DOHH2 (cell line): ENCODE measurements at regions not wholly inside any gene's neighbourhood (a gene's known extent, or its start where the extent isn't known, plus 50 kb on each side); places are given as distances from the start of the nearest gene placed in this dataset.

Experiments used
- H3F3A ChIP-seq: fragments of 200-600 bp; sonication (generic), shearing (Covaris generic); 2 replicates; pipeline ENCODE4 v1.6.0; 2016; ENCODE audit warnings: antibody characterized with exemption, mild to moderate bottlenecking; ENCODE audit not compliant: control insufficient read depth, insufficient read depth
- H3K27ac ChIP-seq: fragments of 200-600 bp; sonication (generic); 2 replicates; pipeline ENCODE4 v1.5.1; 2014; ENCODE audit warnings: low read depth, mild to moderate bottlenecking, low read length, moderate library complexity
- H3K27me3 ChIP-seq: fragments of 200-600 bp; sonication (generic); 2 replicates; pipeline ENCODE4 v1.6.1; 2014; ENCODE audit warnings: mild to moderate bottlenecking, low read length, mixed read lengths; ENCODE audit not compliant: control insufficient read depth
- H3K36me3 ChIP-seq: fragments of 200-600 bp; sonication (generic); 2 replicates; pipeline ENCODE4 v1.6.1; 2014; ENCODE audit warnings: mild to moderate bottlenecking, low read length, moderate library complexity, mixed read lengths; ENCODE audit not compliant: control insufficient read depth
- H3K4me1 ChIP-seq: fragments of 200-600 bp; sonication (generic); 2 replicates; pipeline ENCODE4 v1.6.1; 2014; ENCODE audit warnings: mild to moderate bottlenecking, low read length, mixed read lengths; ENCODE audit not compliant: control insufficient read depth
- H3K4me2 ChIP-seq: fragments of 200-600 bp; sonication (generic); 2 replicates; pipeline ENCODE4 v1.6.0; 2014; ENCODE audit warnings: mild to moderate bottlenecking, low read length, moderate library complexity
- H3K4me3 ChIP-seq: fragments of 200-600 bp; sonication (generic); 2 replicates; pipeline ENCODE4 v1.5.1; 2014; ENCODE audit warnings: mild to moderate bottlenecking, low read length, mixed read lengths
- H3K79me2 ChIP-seq: fragments of 200-600 bp; sonication (generic); 2 replicates; pipeline ENCODE4 v1.6.1; 2014; ENCODE audit warnings: mild to moderate bottlenecking, low read length, mixed read lengths; ENCODE audit not compliant: control insufficient read depth
- H3K9me2 ChIP-seq: fragments of 200-600 bp; sonication (generic); replicated peaks from 2 replicates; pipeline ENCODE4 v1.6.1; 2014; ENCODE audit warnings: mild to moderate bottlenecking, low read length, mixed read lengths; ENCODE audit not compliant: control insufficient read depth
- H3K9me3 ChIP-seq: fragments of 200-600 bp; sonication (generic); 2 replicates; pipeline ENCODE4 v1.6.1; 2014; ENCODE audit warnings: antibody characterized with exemption, low read length, mixed read lengths; ENCODE audit not compliant: control insufficient read depth, insufficient read depth
- H4K20me1 ChIP-seq: fragments of 200-600 bp; sonication (generic); 2 replicates; pipeline ENCODE4 v1.6.0; 2014; ENCODE audit warnings: low read depth, mild to moderate bottlenecking, antibody characterized with exemption, low read length, moderate library complexity; ENCODE audit not compliant: control insufficient read depth, insufficient read depth
- EZH2phosphoT487 ChIP-seq: fragments of 200-600 bp; sonication (generic); IDR thresholded peaks from 2 replicates; pipeline ENCODE4 v1.6.1; 2017; ENCODE audit warnings: borderline replicate concordance, mild to moderate bottlenecking, antibody characterized with exemption, low read length, moderate library complexity, mixed read lengths
- TF ChIP-seq, protein P1 (sequence below): fragments of 200-600 bp; sonication (generic); IDR thresholded peaks from one replicate; pipeline ENCODE4 v1.5.1; 2014; ENCODE audit warnings: antibody characterized with exemption, mild to moderate bottlenecking, low read depth, low read length; ENCODE audit not compliant: poor library complexity, severe bottlenecking

GRCh38 chr1:244998717-244999346 lies 134.5 kb upstream of the HNRNPU start:
- Histone ChIP-seq H3K4me2 (no peak overlapping the region), H4K20me1 (no peaks in the 10 kb centered on the region), H3K9me2 (no peaks in the 10 kb centered on the region), H3K36me3 (no peaks in the 10 kb centered on the region), H3K4me3 (no peak overlapping the region), H3K4me1 (peaks cover 7% of the 10 kb centered on the region), H3K27ac (no peak overlapping the region), H3K9me3 (no peaks in the 10 kb centered on the region), H3F3A (no peaks in the 10 kb centered on the region), H3K79me2 (no peaks in the 10 kb centered on the region), H3K27me3 (no peaks in the 10 kb centered on the region)
- TF ChIP-seq, protein P1, sequence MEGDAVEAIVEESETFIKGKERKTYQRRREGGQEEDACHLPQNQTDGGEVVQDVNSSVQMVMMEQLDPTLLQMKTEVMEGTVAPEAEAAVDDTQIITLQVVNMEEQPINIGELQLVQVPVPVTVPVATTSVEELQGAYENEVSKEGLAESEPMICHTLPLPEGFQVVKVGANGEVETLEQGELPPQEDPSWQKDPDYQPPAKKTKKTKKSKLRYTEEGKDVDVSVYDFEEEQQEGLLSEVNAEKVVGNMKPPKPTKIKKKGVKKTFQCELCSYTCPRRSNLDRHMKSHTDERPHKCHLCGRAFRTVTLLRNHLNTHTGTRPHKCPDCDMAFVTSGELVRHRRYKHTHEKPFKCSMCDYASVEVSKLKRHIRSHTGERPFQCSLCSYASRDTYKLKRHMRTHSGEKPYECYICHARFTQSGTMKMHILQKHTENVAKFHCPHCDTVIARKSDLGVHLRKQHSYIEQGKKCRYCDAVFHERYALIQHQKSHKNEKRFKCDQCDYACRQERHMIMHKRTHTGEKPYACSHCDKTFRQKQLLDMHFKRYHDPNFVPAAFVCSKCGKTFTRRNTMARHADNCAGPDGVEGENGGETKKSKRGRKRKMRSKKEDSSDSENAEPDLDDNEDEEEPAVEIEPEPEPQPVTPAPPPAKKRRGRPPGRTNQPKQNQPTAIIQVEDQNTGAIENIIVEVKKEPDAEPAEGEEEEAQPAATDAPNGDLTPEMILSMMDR = no peak
- TF ChIP-seq EZH2phosphoT487 = no peak

- 0 out of 2 replicates have a peak, but pooled peaks cover under 1% of the 10 kb centered on the region for H3K9me3 ChIP-seq
- TF ChIP-seq, protein P1 = no peak
- no peak for TF ChIP-seq EZH2phosphoT487
- H3K4me2 ChIP-seq = no peak overlapping the region
Observed at GRCh38 chr1:244995602-244996400, 131.5 kb upstream of the HNRNPU start.

DNA sequence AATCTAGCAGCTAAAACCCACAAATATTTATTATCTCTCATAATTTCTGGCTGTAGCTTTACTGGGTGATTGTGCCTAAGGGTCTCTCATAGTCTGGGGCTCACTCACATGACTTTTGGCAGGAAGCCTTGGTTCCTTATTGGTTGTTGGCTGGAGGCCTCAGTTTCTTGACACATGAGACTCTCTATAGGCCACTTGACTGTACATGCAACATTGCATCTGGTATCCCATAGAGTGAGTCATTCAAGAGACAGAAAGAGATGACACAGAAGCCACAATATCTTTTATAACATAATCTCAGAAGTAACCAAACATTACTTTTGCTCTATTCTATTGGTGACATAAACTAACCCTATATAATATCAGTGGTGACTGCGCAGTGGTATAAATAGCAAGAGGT lies 128.5 kb upstream of the HNRNPU start:
- Histone ChIP-seq H3K4me3 (no peak overlapping the region), H3K79me2 (no peaks in the 10 kb centered on the region), H3K27me3 (no peaks in the 10 kb centered on the region), H3K36me3 (no peaks in the 10 kb centered on the region), H3F3A (no peaks in the 10 kb centered on the region), H4K20me1 (no peaks in the 10 kb centered on the region), H3K4me1 (no peaks in the 10 kb centered on the region), H3K9me3 (0 out of 2 replicates have a peak, but pooled peaks cover 3% of the 10 kb centered on the region), H3K27ac (no peak overlapping the region), H3K9me2 (no peaks in the 10 kb centered on the region), H3K4me2 (no peak overlapping the region)
- TF ChIP-seq, protein P1 = no peak
- TF ChIP-seq EZH2phosphoT487 = no peak

More at GRCh38 chr1:244995602-244996400, 131.5 kb upstream of the HNRNPU start:
- Histone ChIP-seq H3K79me2 (no peaks in the 10 kb centered on the region), H3F3A (no peaks in the 10 kb centered on the region), H3K27ac (no peak overlapping the region), H3K4me3 (no peak overlapping the region), H4K20me1 (no peaks in the 10 kb centered on the region), H3K36me3 (no peaks in the 10 kb centered on the region), H3K9me2 (no peaks in the 10 kb centered on the region), H3K27me3 (no peaks in the 10 kb centered on the region), H3K4me1 (peaks cover 7% of the 10 kb centered on the region)
